ENCODE measurements at regions not wholly inside any gene's neighbourhood (a gene's known extent, or its start where the extent isn't known, plus 50 kb on each side); places are given as distances from the start of the nearest gene placed in this dataset.
"Not testable (repeated sequence)": the region's sequence is repeated elsewhere in the genome, so short reads cannot be mapped to it uniquely, and the experiment has no call there.

GRCh38 chr3:5687230-5687629 lies 499.7 kb downstream of the EDEM1 start:
- no peak for DNase-seq (ENCODE audit: low read depth)

GRCh38 chr3:5690490-5690889 lies 503.0 kb downstream of the EDEM1 start:
- no peak for DNase-seq (ENCODE audit: low read depth)

DNA sequence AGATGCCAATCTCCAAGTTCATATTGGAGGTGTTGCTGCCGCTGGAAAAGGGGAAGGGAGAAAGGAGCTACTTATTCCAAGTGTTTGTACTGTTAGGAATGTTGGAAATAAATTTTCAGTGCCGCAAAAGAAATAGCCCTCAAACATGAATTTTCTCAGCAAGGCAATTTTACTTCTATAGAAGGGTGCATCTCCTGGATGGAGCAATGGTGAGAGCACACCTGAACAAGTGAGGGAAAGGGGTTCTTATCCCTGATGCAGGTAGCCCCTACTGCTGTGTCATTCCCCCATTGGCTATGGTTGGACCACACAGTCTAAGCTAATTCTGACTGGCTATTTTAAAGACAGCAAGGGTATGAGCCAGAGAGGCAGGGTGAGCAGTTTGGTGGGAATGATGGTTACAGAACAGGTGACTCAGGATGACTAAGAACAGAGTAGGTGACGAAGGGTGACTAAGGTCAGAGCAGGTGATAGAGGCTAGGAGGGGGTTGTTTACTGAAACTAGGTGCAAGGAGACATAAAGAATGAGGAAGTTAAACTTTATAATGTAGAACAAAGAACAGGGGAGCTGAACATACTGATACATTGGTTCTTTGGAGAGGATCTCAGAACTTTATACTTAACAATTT lies 503.5 kb downstream of the EDEM1 start:
- no peak for DNase-seq (ENCODE audit: low read depth)

- DNase-seq (ENCODE audit: low read depth) = no peak
Measured at GRCh38 chr3:5692446-5692845, 504.9 kb downstream of the EDEM1 start.

- DNase-seq (ENCODE audit: low read depth) = no peak
Measured at GRCh38 chr3:5694266-5694665, 506.8 kb downstream of the EDEM1 start.

DNA sequence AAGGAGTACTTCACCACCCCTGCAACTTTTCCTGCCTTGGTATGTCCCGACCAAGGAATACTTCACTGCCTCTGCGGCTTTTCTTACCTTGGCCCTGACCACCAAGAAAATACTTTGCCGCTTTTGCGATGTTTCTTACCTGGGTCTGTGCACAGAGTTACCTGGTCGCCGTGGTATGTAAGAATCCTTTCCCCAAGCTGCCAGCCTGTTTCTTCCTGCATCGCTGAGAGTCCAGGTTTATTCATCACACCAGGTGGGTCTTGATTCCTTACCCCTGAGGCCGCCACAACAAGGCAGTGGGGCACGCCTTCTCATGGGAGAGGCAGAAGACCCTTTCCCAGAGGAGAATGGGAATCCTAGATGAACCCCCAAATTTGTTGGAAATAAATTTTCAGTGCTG lies 511.3 kb downstream of the EDEM1 start:
- no peak for DNase-seq (ENCODE audit: low read depth)

DNA sequence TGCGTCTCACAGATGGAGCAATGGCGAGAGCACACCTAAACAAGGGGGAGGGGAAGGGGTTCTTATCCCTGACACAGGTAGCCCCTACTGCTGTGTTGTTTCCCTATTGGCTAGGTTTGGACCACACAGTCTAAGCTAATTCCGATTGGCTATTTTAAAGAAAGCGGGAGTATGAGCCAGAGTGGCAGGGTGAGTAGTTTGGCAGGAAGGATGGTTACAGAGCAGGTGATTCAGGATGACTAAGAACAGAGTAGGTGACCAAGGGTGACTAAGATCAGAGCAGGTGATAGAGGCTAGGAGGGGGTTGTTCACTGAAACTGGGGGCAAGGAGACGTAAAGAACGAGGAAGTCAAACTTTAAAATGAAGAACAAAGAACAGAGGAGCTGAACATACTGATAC lies 511.8 kb downstream of the EDEM1 start:
- DNase-seq (ENCODE audit: low read depth) = no peak

DNA sequence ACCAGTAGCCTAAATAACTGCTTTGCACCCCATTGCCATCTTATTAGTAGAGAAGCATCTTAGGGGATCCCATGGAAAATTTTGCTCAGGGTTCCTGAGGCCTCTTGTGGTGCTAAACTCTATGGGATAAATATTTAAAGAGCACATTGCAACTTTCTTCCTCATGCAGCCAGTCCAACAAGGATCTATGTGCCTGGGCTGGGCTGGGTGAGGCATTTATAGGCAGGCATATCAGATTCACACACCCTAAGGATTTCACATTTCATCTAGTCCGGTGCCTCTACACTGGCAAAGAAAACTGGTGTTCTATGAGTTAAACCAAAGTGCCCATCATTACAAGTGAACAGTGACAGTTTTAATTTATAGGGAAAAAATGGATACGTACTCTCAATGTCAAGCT lies 512.3 kb downstream of the EDEM1 start:
- DNase-seq (ENCODE audit: low read depth) = no peak

DNA sequence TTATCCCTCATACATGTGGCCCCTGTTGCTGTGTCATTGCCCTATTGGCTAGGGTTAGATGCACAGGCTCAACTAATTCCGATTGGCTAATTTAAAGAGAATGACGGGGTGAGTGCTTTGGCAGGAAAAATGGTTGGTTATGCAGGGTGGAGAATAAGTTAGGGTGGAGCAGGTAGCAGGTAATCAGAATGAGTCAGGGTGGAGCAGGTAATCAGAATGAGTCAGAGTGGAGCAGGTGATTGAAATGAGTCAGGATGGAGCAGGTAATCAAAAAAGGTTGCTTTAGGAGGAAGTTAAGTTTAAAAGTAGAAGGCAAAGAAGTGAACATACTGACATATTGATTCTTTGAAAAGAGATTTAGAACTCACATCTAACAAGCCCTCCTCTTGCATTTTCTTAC lies 513.5 kb downstream of the EDEM1 start:
- not testable (repeated sequence) for DNase-seq (ENCODE audit: low read depth)

DNA sequence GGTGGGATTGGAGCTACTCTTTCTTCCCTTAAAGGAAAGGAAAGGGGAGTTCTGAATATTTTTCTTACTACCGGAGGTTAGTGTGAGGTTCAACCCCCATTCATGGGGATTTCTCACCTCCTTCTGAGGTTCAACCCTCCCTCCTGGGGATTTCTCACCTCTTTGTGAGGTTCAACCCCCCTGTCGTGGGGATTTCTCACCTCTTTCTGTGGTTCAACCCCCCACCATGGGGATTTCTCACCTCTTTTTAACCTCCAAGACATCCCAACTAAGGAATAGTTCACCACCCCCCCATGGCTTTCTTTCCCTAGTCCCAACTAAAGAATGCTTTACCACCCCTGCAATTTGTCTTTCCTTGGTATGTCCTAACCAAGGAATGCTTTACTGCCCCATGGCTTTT lies 520.3 kb downstream of the EDEM1 start:
- no peak for DNase-seq (ENCODE audit: low read depth)

DNA sequence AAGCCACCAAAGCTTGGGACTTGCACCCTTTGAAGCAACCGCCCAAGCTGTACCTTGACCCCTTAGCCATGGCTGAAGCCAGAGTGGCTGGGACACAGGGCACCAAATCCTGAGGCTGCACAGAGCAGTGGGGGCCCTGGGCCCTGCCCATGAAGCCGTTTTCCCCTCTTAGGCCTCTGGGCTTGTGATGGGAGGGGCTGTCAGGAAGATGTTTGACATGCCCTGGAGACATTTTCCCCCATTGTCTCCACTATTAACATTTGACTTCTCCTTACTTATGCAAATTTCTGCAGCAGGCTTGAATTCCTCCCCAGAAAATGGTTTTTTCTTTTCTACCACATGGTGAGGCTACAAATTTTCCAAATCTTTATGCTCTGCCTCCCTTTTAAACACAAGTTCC lies 522.2 kb downstream of the EDEM1 start:
- DNase-seq (ENCODE audit: low read depth) = no peak

DNA sequence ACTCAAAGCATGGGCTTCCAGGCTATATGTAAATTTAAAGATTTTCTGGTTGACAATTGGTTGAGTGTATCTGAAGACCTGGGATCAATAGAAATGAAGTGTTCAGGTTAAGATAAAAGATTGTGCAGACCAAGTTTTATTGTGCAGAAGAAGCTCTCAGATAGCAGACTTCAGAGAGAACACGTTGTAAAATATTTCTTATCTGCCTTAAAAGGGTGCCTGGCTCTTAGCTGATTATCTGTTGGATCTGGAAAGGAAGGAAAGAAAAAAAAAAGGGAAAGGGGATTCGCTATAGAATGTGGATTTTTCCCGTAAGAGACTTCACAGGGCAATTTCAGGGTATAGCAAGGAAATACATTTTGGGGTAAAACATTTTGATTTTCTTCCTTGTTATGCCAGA lies 523.2 kb downstream of the EDEM1 start:
- DNase-seq (ENCODE audit: low read depth) = no peak

- DNase-seq (ENCODE audit: low read depth) = no peak
Measured at GRCh38 chr3:5717254-5717653, 529.7 kb downstream of the EDEM1 start.

- DNase-seq (ENCODE audit: low read depth) = not testable (repeated sequence)
Measured at GRCh38 chr3:5719668-5720067, 532.2 kb downstream of the EDEM1 start.

DNA sequence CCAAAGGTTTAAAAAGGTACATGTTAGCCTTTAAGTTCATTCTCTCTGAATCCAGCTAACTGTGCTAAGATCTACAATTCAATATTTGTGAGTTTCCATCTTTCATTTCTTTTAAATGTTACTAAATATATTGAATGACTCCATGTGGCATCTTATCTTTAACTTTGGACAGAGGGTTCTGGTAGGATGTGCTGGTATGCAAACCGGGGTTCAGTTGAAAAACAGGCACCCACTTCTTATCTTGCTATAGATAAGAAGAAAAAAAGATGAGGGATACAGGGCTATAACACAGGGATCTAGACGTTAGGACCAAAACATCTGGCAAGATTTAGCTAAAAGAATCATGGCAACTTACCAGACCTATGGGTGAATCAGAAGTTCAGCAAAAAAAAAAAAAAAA lies 538.3 kb downstream of the EDEM1 start:
- DNase-seq (ENCODE audit: low read depth) = no peak

DNA sequence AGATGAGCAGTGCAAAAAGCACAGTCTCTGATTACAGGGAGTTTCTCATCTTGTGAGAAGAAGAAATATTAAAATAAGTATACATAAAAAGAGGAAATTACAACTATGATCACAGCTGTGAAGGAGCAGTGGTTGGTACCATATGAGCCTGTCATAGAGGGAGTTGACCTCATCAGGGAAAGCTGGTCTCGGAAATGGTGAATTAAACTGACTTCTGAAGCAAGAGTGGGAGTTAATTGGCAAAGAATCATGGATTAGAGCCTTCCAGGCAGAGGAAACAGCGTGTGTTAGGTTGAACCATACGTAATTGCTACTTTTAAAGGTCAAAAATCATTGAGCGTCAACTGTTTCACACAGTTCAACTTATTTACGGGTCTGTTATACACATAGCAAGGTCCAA lies 539.1 kb downstream of the EDEM1 start:
- no peak for DNase-seq (ENCODE audit: low read depth)

DNA sequence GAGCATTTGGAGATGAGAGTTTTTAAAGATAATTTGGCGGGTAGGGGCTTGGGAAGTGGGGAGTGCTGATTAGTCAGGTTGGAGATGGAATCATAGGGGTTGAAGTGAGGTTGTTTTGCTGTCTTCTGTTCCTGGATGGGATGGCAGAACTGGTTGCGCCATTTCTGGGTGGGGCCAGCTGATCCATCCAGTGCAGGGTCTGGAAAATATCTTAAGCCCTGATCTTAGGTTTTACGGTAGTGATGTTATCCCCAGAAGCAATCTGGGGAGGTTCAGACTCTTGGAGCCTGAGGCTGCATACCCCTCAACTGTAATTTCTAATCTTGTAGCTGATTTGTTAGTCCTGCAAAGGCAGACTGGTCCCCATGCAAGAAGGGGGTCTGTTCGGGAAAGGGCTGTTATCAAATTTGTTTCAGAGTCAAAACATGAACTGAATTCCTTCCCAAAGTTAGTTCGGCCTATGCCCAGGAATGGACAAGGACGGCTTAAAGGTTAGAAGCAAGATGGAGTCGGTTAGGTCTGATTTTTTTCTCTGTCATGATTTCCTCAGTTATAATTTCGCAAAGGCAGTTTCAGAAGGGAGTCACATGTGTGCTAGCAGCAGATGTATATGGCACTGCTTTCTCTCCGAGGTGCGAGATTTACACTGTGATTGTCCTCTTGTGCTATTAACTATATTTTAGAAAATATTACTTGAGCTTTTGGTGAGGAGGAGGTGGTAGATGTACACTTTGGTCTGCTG lies 540.4 kb downstream of the EDEM1 start:
- no peak for DNase-seq (ENCODE audit: low read depth)

DNA sequence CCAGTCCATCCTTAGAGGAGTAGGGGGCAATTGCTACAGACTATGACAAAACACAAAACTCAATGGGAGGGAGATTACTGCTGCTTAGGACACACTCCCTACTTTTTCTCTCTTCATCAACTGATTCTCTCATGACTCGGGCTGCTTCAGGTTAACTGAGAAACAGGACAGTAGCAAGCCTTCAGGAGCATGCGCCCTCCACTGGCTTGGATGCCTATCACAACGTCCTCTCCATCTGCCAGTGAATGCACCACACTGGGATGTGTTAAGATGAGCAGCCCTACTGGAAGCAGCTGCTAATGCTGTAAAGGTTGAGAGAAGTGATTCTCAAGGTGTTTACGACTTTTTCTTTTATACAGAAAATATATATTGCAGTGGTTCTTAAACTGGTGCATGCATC lies 542.3 kb downstream of the EDEM1 start:
- no peak for DNase-seq (ENCODE audit: low read depth)

- DNase-seq (ENCODE audit: low read depth) = no peak
Measured at GRCh38 chr3:5731100-5731499, 543.6 kb downstream of the EDEM1 start.

DNA sequence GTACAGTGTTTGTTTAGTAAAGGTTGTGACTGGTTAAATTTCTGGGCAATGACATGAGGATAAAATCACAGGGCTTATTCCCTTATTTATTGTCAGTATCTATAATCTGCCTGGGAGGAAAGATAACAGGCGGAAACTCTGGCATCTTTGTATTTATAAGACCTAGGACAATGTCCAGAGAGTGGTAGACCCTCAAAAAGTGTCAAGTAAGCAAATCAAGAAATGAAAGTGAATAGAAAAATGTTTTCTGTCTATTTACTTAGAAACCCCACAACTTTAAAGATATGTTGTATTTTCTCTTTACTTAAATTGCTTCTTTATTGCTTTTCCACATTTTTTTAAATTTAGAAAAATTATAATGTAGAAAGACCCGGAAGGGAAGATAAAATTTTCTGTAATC lies 544.6 kb downstream of the EDEM1 start:
- no peak for DNase-seq (ENCODE audit: low read depth)

- DNase-seq (ENCODE audit: low read depth) = no peak
Measured at GRCh38 chr3:5733995-5734394, 546.5 kb downstream of the EDEM1 start.

- no peak for DNase-seq (ENCODE audit: low read depth)
Measured at GRCh38 chr3:5735896-5736295, 548.4 kb downstream of the EDEM1 start.

- no peak for DNase-seq (ENCODE audit: low read depth)
Measured at GRCh38 chr3:5739299-5739935, 551.9 kb downstream of the EDEM1 start.

Measured in myocyte (in vitro differentiated cells).